A549 (cell line): ENCODE measurements at regions not wholly inside any gene's neighbourhood (a gene's known extent, or its start where the extent isn't known, plus 50 kb on each side); places are given as distances from the start of the nearest gene placed in this dataset.

Source experiments
- HOXB5 ChIP-seq: fragments of 250-450 bp; sonication (Bioruptor Pico); IDR thresholded peaks from 2 replicates; pipeline ENCODE4 v1.5.0; 2020; ENCODE audit warnings: mild to moderate bottlenecking, moderate library complexity
- JUN ChIP-seq, 2 experiments: fragments of >200 bp; sonication (Bioruptor Twin); formaldehyde crosslinking; IDR thresholded peaks; 2 replicates in 1 of 2; 3 replicates in 1 of 2; pipeline ENCODE4 v1.6.1; 2016 to 2017
- JUNB ChIP-seq: fragments of >200 bp; sonication (Bioruptor Twin); formaldehyde crosslinking; IDR thresholded peaks from 2 replicates; pipeline ENCODE4 v1.6.1; 2016
- KDM5A ChIP-seq: fragments of 200-600 bp; sonication (generic); IDR thresholded peaks from 2 replicates; pipeline ENCODE4 v1.6.1; 2016; ENCODE audit warnings: antibody characterized with exemption, mild to moderate bottlenecking
- MAX ChIP-seq: IDR thresholded peaks from 2 replicates; pipeline ENCODE4 v1.6.1; 2012
- MYC ChIP-seq: IDR thresholded peaks from 2 replicates; pipeline ENCODE4 v1.6.1; 2012; ENCODE audit warnings: mild to moderate bottlenecking, inconsistent platforms, low read length, improper control_type of control experiment, borderline replicate concordance
- NR3C1 ChIP-seq: fragments of >200 bp; sonication (Bioruptor Twin); formaldehyde crosslinking; IDR thresholded peaks from 3 replicates; pipeline ENCODE4 v1.6.1; 2017
- POLR2A ChIP-seq: IDR thresholded peaks from 2 replicates; pipeline ENCODE4 v1.6.1; 2012; ENCODE audit warnings: mild to moderate bottlenecking, low read length
- TF ChIP-seq, protein P1 (sequence below): fragments of >200 bp; sonication (Bioruptor Twin); formaldehyde crosslinking; IDR thresholded peaks from 3 replicates; pipeline ENCODE4 v1.5.1; 2016
- TF ChIP-seq, protein P2 (sequence below): fragments of 200-600 bp; sonication (generic); IDR thresholded peaks from 2 replicates; pipeline ENCODE4 v1.6.1; 2016; ENCODE audit warnings: antibody characterized with exemption, mild to moderate bottlenecking, moderate library complexity

- TF ChIP-seq, protein P1, sequence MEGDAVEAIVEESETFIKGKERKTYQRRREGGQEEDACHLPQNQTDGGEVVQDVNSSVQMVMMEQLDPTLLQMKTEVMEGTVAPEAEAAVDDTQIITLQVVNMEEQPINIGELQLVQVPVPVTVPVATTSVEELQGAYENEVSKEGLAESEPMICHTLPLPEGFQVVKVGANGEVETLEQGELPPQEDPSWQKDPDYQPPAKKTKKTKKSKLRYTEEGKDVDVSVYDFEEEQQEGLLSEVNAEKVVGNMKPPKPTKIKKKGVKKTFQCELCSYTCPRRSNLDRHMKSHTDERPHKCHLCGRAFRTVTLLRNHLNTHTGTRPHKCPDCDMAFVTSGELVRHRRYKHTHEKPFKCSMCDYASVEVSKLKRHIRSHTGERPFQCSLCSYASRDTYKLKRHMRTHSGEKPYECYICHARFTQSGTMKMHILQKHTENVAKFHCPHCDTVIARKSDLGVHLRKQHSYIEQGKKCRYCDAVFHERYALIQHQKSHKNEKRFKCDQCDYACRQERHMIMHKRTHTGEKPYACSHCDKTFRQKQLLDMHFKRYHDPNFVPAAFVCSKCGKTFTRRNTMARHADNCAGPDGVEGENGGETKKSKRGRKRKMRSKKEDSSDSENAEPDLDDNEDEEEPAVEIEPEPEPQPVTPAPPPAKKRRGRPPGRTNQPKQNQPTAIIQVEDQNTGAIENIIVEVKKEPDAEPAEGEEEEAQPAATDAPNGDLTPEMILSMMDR = no peak
- TF ChIP-seq KDM5A (no peak), POLR2A (no peak), HOXB5 (CRISPR knock-in tag) (no peak), NR3C1 (no peak), JUN (IDR thresholded peaks at IDR 0.05) (no peak), JUNB (no peak), MYC (no peak), MAX (no peak)
- TF ChIP-seq, protein P2, sequence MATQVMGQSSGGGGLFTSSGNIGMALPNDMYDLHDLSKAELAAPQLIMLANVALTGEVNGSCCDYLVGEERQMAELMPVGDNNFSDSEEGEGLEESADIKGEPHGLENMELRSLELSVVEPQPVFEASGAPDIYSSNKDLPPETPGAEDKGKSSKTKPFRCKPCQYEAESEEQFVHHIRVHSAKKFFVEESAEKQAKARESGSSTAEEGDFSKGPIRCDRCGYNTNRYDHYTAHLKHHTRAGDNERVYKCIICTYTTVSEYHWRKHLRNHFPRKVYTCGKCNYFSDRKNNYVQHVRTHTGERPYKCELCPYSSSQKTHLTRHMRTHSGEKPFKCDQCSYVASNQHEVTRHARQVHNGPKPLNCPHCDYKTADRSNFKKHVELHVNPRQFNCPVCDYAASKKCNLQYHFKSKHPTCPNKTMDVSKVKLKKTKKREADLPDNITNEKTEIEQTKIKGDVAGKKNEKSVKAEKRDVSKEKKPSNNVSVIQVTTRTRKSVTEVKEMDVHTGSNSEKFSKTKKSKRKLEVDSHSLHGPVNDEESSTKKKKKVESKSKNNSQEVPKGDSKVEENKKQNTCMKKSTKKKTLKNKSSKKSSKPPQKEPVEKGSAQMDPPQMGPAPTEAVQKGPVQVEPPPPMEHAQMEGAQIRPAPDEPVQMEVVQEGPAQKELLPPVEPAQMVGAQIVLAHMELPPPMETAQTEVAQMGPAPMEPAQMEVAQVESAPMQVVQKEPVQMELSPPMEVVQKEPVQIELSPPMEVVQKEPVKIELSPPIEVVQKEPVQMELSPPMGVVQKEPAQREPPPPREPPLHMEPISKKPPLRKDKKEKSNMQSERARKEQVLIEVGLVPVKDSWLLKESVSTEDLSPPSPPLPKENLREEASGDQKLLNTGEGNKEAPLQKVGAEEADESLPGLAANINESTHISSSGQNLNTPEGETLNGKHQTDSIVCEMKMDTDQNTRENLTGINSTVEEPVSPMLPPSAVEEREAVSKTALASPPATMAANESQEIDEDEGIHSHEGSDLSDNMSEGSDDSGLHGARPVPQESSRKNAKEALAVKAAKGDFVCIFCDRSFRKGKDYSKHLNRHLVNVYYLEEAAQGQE = no peak
These were observed 252.9 kb upstream of the KLF3 start for GRCh38 chr4:38411092-38411491.
